ENCODE measurements at regions not wholly inside any gene's neighbourhood (a gene's known extent, or its start where the extent isn't known, plus 50 kb on each side); places are given as distances from the start of the nearest gene placed in this dataset.

- H3K4me2 ChIP-seq (ENCODE audit: low read depth, low read length) = peak overlapping the region; percentile 29
- no TSS peak for BruUV-seq (replicated peaks)
- no peak overlapping the region for H2AFZ ChIP-seq (ENCODE audit: low read length)
- peaks cover 60% of the 10 kb centered on the region for H3K4me1 ChIP-seq (ENCODE audit: insufficient read depth, low read length)
- no peak overlapping the region for H3K9ac ChIP-seq (ENCODE audit: insufficient read depth, low read depth, low read length)
- WGBS (ENCODE audit: low lambda C conversion rate) = 71% methylated on average over 7 of the region's 7 CpGs
- CTCF ChIA-PET (ENCODE audit: low intra/inter-chr PET ratio, low total read pairs) = interaction anchor here (0.6 kb wide), 1 partner anchor 182 kb away, joined by 3 read pairs; no protein-coding TSS in a partner anchor
- DNase-seq (ENCODE audit: low spot score) (no peak), ATAC-seq (peak; percentile 46), FAIRE-seq (peak; percentile 70)
- peak overlapping the region; percentile 24 for H3K27ac ChIP-seq (ENCODE audit: extremely low read length, insufficient read depth, low read length)
- H3K4me3 ChIP-seq (replicated peaks in 1 of 3; ENCODE audit: insufficient read depth in 1 of 3, low read depth in 2 of 3, low read length in 3 of 3) = no peak overlapping the region
- H3K9me3 ChIP-seq (ENCODE audit: low read length) = no peaks in the 10 kb centered on the region
- no peaks in the 10 kb centered on the region for H3K79me2 ChIP-seq (ENCODE audit: insufficient read depth, low read length)
- POLR2A ChIA-PET = interaction anchor here (1.4 to 1.6 kb wide), 2 partner anchors 41 to 135 kb away, joined by 3 to 6 read pairs; no protein-coding TSS in a partner anchor
- H3K36me3 ChIP-seq (replicated peaks in 1 of 2; ENCODE audit: control insufficient read depth in 1 of 2, insufficient read depth in 2 of 2, low read length in 2 of 2) = no peaks in the 10 kb centered on the region
- intact Hi-C loops (cut with micrococcal nuclease; ENCODE audit: unreplicated experiment) = no loop called here
- H4K20me1 ChIP-seq (ENCODE audit: insufficient read depth, low read length) = no peaks in the 10 kb centered on the region
- H3K27me3 ChIP-seq (ENCODE audit: control insufficient read depth in 1 of 2, insufficient read depth in 2 of 2, low read length in 2 of 2) = no peaks in the 10 kb centered on the region
- in situ Hi-C loops (cut with HindIII; ENCODE audit: extremely low pct_ligation_motif_present, low pct_unique_long_range_greater_than_20kb) = no loop called here
- TF ChIP-seq RORA (CRISPR knock-in tag; IDR thresholded peaks at IDR 0.05) (no peak), ZBTB25 (CRISPR knock-in tag; IDR thresholded peaks at IDR 0.05) (no peak), ZNF770 (CRISPR knock-in tag; IDR thresholded peaks at IDR 0.05) (no peak), NR2C2 (CRISPR knock-in tag; IDR thresholded peaks at IDR 0.05; ENCODE audit: borderline replicate concordance) (no peak), ZNF713 (CRISPR knock-in tag; IDR thresholded peaks at IDR 0.05) (no peak), ZBTB7B (CRISPR knock-in tag; IDR thresholded peaks at IDR 0.05) (no peak), TFDP2 (CRISPR knock-in tag; IDR thresholded peaks at IDR 0.05) (no peak), HNF4A (CRISPR knock-in tag; IDR thresholded peaks at IDR 0.05) (0 out of 2 replicates have a peak, but pooled peaks have one; percentile 11), SNRNP70 (IDR thresholded peaks at IDR 0.05; ENCODE audit: low read depth, low read length) (no peak), MEIS1 (CRISPR knock-in tag; IDR thresholded peaks at IDR 0.05; ENCODE audit: borderline replicate concordance) (no peak), ZFP37 (CRISPR knock-in tag; IDR thresholded peaks at IDR 0.05; ENCODE audit: borderline replicate concordance) (no peak), ZHX2 (IDR thresholded peaks at IDR 0.05; ENCODE audit: low read depth) (no peak), ZHX2 (CRISPR knock-in tag; IDR thresholded peaks at IDR 0.05; ENCODE audit: borderline replicate concordance) (no peak), ZNF124 (CRISPR knock-in tag; IDR thresholded peaks at IDR 0.05) (no peak), KAT7 (CRISPR knock-in tag; IDR thresholded peaks at IDR 0.05; ENCODE audit: borderline replicate concordance) (no peak), SALL1 (CRISPR knock-in tag; IDR thresholded peaks at IDR 0.05) (0 out of 2 replicates have a peak, but pooled peaks have one; percentile 10)
Measured at GRCh38 chr1:8162168-8162567, 136.1 kb upstream of the ERRFI1 start.
